ENCODE measurements at regions not wholly inside any gene's neighbourhood (a gene's known extent, or its start where the extent isn't known, plus 50 kb on each side); places are given as distances from the start of the nearest gene placed in this dataset.

GRCh38 chr5:14075937-14076336 lies 67.2 kb upstream of the TRIO start:
- POLR2A ChIA-PET, result no interaction called here
- FAIRE-seq, result no peak
- H4K20me1 ChIP-seq (ENCODE audit: insufficient read depth, low read length), result no peaks in the 10 kb centered on the region
- no peak overlapping the region for H3K27ac ChIP-seq (ENCODE audit: extremely low read length, insufficient read depth, low read length)
- no peak overlapping the region for H3K9ac ChIP-seq (ENCODE audit: insufficient read depth, low read depth, low read length)
- no peak overlapping the region for H3K4me3 ChIP-seq (replicated peaks in 1 of 3; ENCODE audit: insufficient read depth in 1 of 3, low read depth in 2 of 3, low read length in 3 of 3)
- in situ Hi-C loops (cut with HindIII; ENCODE audit: extremely low pct_ligation_motif_present, low pct_unique_long_range_greater_than_20kb), result no loop called here
- H3K4me1 ChIP-seq (ENCODE audit: insufficient read depth, low read length), result no peaks in the 10 kb centered on the region
- DNase-seq (ENCODE audit: low spot score), result no peak
- TF ChIP-seq ZNF512B (CRISPR knock-in tag; IDR thresholded peaks at IDR 0.05; ENCODE audit: borderline replicate concordance), result no peak
- no peak for TF ChIP-seq TSC22D2 (CRISPR knock-in tag; IDR thresholded peaks at IDR 0.05; ENCODE audit: borderline replicate concordance)
- TF ChIP-seq PBX3 (CRISPR knock-in tag; IDR thresholded peaks at IDR 0.05; ENCODE audit: borderline replicate concordance), result no peak
- no peak for TF ChIP-seq ZBTB46 (CRISPR knock-in tag; IDR thresholded peaks at IDR 0.05; ENCODE audit: borderline replicate concordance)
- no peak for TF ChIP-seq MAFG (CRISPR knock-in tag; IDR thresholded peaks at IDR 0.05)
- no peak overlapping the region for H3K4me2 ChIP-seq (ENCODE audit: low read depth, low read length)
- no peaks in the 10 kb centered on the region for H3K9me3 ChIP-seq (ENCODE audit: low read length)
- BruUV-seq (replicated peaks), result no TSS peak
- CTCF ChIA-PET (ENCODE audit: low intra/inter-chr PET ratio, low total read pairs), result no interaction called here
- ATAC-seq, result no peak
- 29% methylated on average over 11 of the region's 11 CpGs for WGBS (ENCODE audit: low lambda C conversion rate)
- H3K79me2 ChIP-seq (ENCODE audit: insufficient read depth, low read length), result no peaks in the 10 kb centered on the region
- intact Hi-C loops (cut with micrococcal nuclease; ENCODE audit: unreplicated experiment), result no loop called here
- no peaks in the 10 kb centered on the region for H3K36me3 ChIP-seq (replicated peaks in 1 of 2; ENCODE audit: control insufficient read depth in 1 of 2, insufficient read depth in 2 of 2, low read length in 2 of 2)
- no peak overlapping the region for H2AFZ ChIP-seq (ENCODE audit: low read length)
- peaks cover 3 to 48% of the 10 kb centered on the region in 2 experiments; a peak in 4 of 5 replicates for H3K27me3 ChIP-seq (ENCODE audit: control insufficient read depth in 1 of 2, insufficient read depth in 2 of 2, low read length in 2 of 2)

All from HepG2 (cell line).